GM19324 (cell line): ENCODE measurements at regions not wholly inside any gene's neighbourhood (a gene's known extent, or its start where the extent isn't known, plus 50 kb on each side); places are given as distances from the start of the nearest gene placed in this dataset.
A peak's percentile ranks its signal among the peaks of the same experiment; 100 is the strongest.

Experiments
- ATAC-seq: cut with Tn5 transposase; IDR thresholded peaks from one replicate; pipeline ENCODE4 v1.9.1; 2021; ENCODE audit warnings: mild to moderate bottlenecking, moderate library complexity; ENCODE audit not compliant: unreplicated experiment, low FRiP score

DNA sequence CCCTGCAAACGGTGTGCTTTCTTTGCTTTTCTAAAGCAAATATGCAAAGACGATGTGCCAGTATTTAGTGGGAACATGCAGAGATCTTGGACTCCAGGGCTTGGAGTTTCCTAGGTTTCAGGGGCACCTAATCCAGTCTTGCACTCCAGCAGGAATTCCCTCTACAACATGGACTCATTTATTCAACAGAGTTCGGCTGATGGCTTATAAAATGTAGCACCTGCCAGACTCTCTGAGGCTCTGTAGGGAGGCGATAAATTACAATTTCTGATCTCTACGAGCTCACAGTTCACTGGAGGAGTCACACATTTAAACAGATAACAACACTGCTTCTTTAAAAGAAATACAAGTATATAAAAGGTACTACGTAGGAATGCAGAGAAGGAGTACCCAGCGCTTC is 143.7 kb downstream of the FGF9 start:
- ATAC-seq: no peak

DNA sequence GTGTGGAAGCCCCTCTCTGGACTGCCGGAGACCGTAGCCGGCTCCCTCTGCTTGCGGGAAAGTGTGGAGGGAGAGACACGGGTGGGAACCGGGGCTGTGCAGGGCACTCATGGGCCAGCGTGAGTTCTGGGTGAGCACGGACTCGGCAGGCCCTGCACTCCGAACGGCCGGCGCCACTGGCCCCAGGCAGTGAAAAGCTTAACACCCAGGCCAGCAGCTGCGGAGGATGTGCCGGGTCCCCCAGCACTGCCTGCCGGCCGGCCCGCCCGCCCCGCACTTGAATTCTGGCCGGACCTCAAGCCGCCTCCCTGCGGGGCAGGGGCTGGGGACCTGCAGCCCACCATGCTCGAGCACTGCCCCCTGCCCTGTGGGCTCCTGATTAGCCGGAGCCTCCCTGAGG is 147.0 kb downstream of the FGF9 start:
- ATAC-seq: no peak

GRCh38 chr13:21822029-21822428 is 151.2 kb downstream of the FGF9 start:
- no peak for ATAC-seq

DNA sequence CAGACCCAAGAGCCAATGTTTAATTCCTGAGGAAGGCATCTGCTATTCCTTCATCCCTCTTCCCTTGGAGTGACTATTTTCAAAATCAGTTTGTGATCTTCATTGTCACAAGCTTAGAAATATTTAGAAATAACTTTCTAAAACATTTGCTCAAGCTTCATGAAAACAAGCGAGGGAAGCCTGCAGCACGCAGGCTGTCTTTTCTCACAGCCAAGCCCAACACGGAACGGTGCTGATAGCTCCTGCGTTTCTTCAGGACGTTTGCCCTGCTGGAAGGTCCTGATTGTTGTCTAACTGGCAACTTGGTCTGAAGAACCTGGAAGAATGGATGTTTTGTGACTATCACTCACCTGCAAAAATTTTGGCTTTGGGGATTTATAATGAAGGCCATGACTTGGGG is 152.5 kb downstream of the FGF9 start:
- no peak for ATAC-seq

DNA sequence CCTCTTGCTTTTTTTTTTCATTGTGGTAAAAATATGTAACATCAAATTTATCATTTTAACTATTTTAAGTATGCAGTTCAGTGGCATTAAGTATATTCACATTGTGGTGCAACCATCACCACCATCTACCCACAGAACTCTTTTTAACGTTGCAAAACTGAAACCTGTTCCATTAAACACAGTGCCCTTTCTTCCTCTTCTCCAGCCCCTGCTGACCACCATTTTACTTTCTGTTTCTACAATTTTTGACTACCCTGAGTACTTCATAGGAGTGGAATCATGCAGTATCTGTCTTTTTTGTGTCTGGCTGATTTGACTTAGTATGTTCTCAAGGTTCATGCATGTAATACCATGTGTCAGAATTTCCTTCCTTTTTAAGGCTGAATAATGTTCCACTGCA is 153.1 kb downstream of the FGF9 start:
- ATAC-seq: no peak

DNA sequence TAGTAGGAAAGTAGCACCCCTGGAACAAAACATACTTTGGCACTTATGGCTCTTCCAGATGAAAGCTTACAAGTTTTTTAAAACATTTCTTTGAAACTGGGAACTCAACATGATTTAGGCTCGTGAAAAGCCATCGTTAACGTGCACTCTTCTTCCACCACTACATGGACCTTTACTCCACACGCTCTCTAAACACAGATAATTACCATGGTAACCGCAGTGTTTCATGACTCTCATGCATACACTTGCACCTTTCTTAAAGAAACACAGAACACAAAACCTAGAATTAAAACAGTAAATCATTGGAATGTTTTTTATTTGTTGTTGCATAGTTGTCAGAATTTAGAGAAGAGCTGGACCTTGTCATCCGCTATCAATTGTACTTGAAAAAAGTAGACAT is 154.3 kb downstream of the FGF9 start:
- ATAC-seq: no peak

- no peak for ATAC-seq
These were observed 154.9 kb downstream of the FGF9 start for GRCh38 chr13:21825801-21826200.

DNA sequence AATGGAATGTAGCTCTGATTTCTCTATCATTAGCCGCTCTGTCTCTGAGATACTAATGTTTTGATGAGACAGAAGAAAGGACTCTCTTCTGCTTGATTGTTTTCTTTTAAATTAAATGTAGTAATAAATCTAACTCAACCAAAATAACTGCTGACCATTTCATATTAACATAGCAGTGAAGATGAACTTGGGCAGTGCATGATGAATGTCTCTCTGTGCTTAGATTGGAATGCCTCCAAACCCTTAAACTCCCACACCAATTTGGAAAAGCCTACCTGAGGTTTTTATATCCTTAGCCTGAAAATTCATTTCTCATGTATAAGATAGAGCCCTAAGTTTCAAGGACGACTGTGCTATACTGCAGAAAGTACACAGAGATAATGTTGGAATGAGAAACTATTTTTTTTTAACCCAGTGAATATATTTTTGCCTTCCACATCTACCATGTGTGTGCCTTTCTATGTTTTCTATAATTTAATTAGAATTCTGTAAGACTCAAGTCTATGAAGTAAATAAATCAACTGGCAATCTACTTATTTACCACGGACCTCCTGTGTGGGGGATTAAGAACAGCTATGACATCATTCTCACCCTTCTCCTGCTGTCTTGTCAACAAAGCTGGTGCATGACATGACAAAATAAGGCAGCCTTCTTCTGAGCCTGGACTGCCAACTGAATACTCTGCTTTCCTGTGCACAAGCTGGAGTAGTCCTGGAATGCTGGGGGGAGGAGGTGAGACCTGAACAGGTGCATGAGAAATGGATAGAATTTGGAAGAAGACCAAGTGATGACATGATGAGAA is 155.5 kb downstream of the FGF9 start:
- no peak for ATAC-seq

DNA sequence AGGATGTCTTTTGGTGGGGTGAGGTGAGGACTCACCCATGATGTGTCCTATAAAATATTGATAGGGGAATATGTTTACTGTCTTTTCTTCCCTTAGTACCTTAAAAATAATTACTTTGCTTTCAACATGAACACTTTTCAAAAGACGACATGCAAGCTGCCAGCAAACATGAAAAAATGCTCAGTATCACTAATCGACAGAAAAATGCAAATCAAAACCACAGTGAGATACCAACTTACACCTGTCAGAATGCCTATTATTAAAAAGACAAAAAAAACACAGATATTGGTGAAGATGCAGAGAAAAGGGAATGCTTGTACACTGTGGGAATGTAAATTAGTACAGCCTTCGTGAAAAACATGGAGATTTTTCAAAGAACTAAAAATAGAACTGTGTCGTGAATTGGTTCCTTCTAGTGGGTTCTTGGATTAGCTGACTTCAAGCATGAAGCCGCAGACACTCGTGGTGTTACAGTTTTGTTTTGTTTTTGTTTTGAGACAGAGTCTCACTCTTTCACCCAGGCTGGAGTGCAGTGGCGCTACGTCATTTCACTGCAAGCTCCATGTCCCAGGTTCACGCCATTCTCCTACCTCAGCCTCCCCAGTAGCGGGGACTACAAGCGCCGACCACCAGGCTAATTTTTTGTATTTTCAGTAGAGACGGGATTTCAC is 160.9 kb downstream of the FGF9 start:
- peak; percentile 73 for ATAC-seq

GRCh38 chr13:21833921-21834320 is 163.0 kb downstream of the FGF9 start:
- ATAC-seq: no peak

DNA sequence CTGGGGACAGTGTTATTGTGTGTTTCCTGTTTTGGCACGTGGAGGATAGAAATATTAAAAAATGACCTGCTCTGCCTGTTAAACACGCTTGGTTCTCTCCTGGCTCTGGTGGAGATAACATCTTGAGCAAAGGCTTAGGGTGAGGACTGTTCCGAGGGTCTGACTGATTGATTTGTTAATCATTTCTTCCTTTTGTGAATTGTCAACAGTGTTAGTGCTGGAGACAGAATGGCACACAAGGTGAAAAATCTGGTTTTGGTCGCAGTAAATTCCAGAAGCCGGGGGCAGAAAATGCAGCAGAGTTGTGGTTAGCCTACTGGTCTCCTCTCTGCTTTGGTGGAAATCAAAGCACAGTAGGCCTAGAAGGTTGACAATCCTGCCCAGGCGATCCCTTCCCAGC is 163.6 kb downstream of the FGF9 start:
- no peak for ATAC-seq

- no peak for ATAC-seq
These were observed 166.4 kb downstream of the FGF9 start for GRCh38 chr13:21837288-21837687.

DNA sequence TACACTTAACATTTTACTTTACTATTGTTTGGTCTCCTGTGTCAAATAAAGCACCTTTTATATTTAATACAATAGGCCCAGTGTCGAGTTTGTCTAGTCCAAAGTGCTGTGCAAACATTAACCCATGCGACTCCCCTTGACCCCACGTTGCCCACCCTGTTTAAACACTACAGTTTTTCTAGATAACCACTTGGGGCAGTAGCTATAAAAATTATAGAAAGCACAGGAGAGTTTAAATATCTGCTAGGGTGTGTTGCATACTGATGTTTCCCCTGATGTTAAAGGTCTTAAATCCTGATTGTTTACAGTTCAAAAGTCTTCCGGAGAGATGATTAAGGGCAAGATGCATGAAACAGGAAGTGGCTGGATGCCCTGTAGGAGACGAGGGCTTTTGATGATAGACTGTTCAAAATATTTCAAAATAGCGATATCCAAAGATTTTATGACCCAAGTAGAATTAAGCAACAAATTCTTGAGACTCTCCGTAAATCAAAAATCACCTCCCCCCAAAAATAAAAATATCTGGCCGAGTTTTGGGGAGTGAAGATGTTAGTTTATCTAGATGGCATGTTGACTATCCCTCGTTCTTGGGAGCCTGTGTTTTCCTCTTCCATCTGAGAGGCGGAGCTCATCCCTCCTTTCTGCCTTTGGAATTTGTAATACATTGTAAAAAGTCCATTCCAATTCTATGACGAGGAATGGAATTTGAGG is 167.1 kb downstream of the FGF9 start:
- no peak for ATAC-seq

- no peak for ATAC-seq
These were observed 175.7 kb downstream of the FGF9 start for GRCh38 chr13:21846605-21847004.

DNA sequence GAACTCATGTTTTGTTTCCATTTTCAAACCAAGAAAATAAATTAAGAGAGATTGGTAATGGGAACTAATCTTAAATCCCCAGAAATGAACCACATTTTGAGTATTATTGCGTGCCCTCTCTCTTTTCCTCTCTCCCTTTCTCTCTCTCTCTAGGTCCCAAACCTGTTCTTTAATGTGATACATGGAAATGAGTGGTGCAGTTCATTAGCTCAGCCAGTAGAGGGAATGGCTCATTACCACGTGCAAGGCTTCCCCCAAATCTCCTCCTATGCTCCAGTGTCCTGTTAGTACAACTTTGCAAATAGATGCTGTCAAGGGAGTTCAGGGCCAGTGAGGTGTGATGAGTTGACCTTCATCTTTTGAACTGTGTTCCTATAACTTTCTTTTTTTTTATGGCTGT is 178.4 kb downstream of the FGF9 start:
- ATAC-seq: peak; percentile 91

- ATAC-seq: no peak
These were observed 179.4 kb downstream of the FGF9 start for GRCh38 chr13:21850013-21851006.

DNA sequence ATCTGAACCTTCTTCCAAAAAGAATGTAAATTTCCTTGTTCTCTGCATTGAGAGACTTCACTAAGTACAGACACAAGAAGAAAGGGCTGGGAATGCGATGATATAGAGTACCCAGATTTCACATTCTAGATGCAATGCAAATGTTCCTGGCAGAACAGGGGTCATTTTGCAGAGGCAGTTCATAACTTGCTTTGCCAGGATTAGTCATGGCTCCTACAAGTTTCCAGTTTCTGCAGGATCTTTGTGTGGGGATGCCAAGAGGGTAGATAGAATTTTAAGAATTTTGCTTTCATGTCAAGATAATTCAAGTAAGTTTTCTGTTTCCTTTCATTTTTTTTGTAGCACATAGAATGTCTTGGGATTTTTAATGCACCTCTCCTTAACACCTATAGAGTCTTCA is 181.2 kb downstream of the FGF9 start:
- ATAC-seq: no peak

DNA sequence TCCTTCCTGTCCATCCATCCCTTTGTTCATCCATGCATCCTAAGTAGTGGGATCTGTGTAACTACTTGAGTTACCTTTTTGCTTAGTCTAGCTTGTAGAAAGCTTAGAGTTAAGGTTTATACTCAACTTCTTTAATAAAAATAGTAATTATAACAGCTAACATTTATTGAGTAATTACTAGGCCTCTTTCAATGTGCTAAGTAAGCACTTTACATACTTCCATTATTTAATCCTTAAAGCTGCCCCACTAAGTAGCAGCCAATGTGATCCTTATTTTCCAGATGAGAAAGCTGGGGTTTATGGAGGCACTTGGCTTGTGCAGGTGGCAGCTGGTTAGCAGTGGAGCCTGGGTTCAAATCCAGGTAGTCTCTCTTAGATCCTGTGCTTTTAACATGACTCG is 182.9 kb downstream of the FGF9 start:
- ATAC-seq: no peak

- no peak for ATAC-seq
These were observed 197.9 kb downstream of the FGF9 start for GRCh38 chr13:21868823-21869222.

DNA sequence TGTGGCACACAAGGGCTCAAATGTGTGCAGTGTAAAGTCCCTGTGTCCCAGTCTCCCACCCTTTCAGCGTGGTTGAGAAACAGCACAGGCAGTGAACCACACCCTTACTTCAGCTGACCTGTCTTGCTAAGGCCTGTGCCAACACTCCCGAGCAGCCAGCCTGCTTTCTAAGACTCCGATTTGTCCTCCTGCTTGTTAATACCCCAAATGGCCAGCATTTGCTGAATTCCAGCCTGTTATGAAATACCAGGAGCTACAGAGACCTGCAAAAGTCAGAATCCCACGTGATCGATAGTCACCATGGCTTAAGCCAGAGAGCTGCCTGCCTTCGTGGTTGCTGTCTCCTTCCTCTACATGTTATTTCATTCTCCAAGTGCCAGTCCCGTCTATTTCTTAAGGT is 200.5 kb downstream of the FGF9 start:
- no peak for ATAC-seq
